ENCODE measurements at regions not wholly inside any gene's neighbourhood (a gene's known extent, or its start where the extent isn't known, plus 50 kb on each side); places are given as distances from the start of the nearest gene placed in this dataset.

- no peaks in the 10 kb centered on the region for H3K9me3 ChIP-seq
- peak overlapping the region; percentile 45 for H3K4me3 ChIP-seq
- ChIA-PET POLR2A (interaction anchor here (0.7 to 1.2 kb wide), 2 partner anchors 258 to 307 kb away, joined by 4 to 6 read pairs; partner anchors contain the start of genes HNRNPA2B1 and NFE2L3), CTCF (interaction anchor here (0.6 to 8.9 kb wide), 56 partner anchors 8 to 1286 kb away, joined by 3 to 154 read pairs (median 4); no protein-coding TSS in a partner anchor)
- H3K4me2 ChIP-seq, result peak overlapping the region; percentile 69
- peaks cover 6% of the 10 kb centered on the region; the same call in 1 of the 3 replicates for H3K4me1 ChIP-seq
- WGBS (ENCODE audit: missing lambda C conversion rate), result 67% methylated on average over 1 of the region's 1 CpG
- peak overlapping the region; percentile 70; a peak in 3 of 6 replicates for H3K27ac ChIP-seq
- TF ChIP-seq JUN (IDR thresholded peaks at IDR 0.05), result no peak
- FAIRE-seq (no peak), DNase-seq (ENCODE audit: low read depth in 1 of 2, low spot score in 1 of 2) (no peak), ATAC-seq (no peak)
These were observed 258.6 kb upstream of the NFE2L3 start for GRCh38 chr7:25893436-25893835.

- ChIA-PET CTCF (interaction anchor here (0.6 to 8.9 kb wide), 36 partner anchors 12 to 1285 kb away, joined by 3 to 154 read pairs (median 4); no protein-coding TSS in a partner anchor), POLR2A (interaction anchor here (0.7 kb wide), 2 partner anchors 258 to 306 kb away, joined by 4 read pairs; partner anchors contain the start of genes HNRNPA2B1 and NFE2L3)
- no peaks in the 10 kb centered on the region for H3K9me3 ChIP-seq
- H3K27ac ChIP-seq, result no peak overlapping the region; a peak in 1 of 6 replicates
- peak; percentile 81 for TF ChIP-seq ESRRA (IDR thresholded peaks at IDR 0.05; ENCODE audit: borderline replicate concordance, low read length)
- TF ChIP-seq POLR2A (IDR thresholded peaks at IDR 0.05; ENCODE audit: low read length), result no peak
- TF ChIP-seq KDM1A (IDR thresholded peaks at IDR 0.05; ENCODE audit: low read depth), result peak; percentile 70; the same call in 1 of the 2 replicates
- peak overlapping the region; percentile 78; the same call in 2 of the 3 replicates for H3K4me2 ChIP-seq
- peak in 1 of 2 experiments; percentile 43 for DNase-seq (ENCODE audit: low read depth in 1 of 2, low spot score in 1 of 2)
- peak; percentile 57 to 77; a peak in 5 of 6 replicates for ATAC-seq
- WGBS (ENCODE audit: missing lambda C conversion rate), result 74% methylated on average over 6 of the region's 7 CpGs
- FAIRE-seq, result no peak
- no peak overlapping the region for H3K4me3 ChIP-seq
- H3K4me1 ChIP-seq, result peaks cover 6% of the 10 kb centered on the region; the same call in 1 of the 3 replicates
These were observed 257.7 kb upstream of the NFE2L3 start for GRCh38 chr7:25894002-25894901.

GRCh38 chr7:25894902-25895791 is 256.9 kb upstream of the NFE2L3 start:
- Histone ChIP-seq H3K4me2 (peak overlapping the region; percentile 78), H3K4me3 (peak overlapping the region; percentile 22), H3K4me1 (peaks cover 6% of the 10 kb centered on the region; the same call in 1 of the 3 replicates), H3K9me3 (no peaks in the 10 kb centered on the region), H3K27ac (peak overlapping the region in 1 of 2 experiments; percentile 4; a peak in 3 of 6 replicates)
- POLR2A ChIA-PET, result interaction anchor here (0.7 kb wide), 1 partner anchor 305 kb away, joined by 4 read pairs; the partner anchor contains the start of gene HNRNPA2B1
- WGBS (ENCODE audit: missing lambda C conversion rate), result 26% methylated on average over 29 of the region's 30 CpGs
- CTCF ChIA-PET, result interaction anchor here (0.6 to 8.9 kb wide), 27 partner anchors 12 to 1525 kb away, joined by 3 to 154 read pairs (median 5); no protein-coding TSS in a partner anchor
- peak; percentile 42 to 75 for DNase-seq (ENCODE audit: low read depth in 1 of 2, low spot score in 1 of 2)
- no peak for FAIRE-seq
- TF ChIP-seq SMC3 (IDR thresholded peaks at IDR 0.05), result peak; percentile 24; the same call in 1 of the 3 replicates
- TF ChIP-seq CTCF (IDR thresholded peaks at IDR 0.05), result peak; percentile 61
- no peak for TF ChIP-seq MYC (IDR thresholded peaks at IDR 0.05; ENCODE audit: borderline replicate concordance, low read length)
- TF ChIP-seq BCL3 (IDR thresholded peaks at IDR 0.05), result no peak
- TF ChIP-seq FOSL2 (IDR thresholded peaks at IDR 0.05), result no peak
- TF ChIP-seq FOSL2 (CRISPR knock-in tag; IDR thresholded peaks at IDR 0.05), result no peak
- TF ChIP-seq RAD21 (conservative IDR thresholded peaks at IDR 0.05 in 1 of 2, IDR thresholded peaks at IDR 0.05 in 1 of 2), result peak in 1 of 2 experiments; percentile 24; a peak in 2 of 5 replicates
- TF ChIP-seq ZSCAN20 (CRISPR knock-in tag; IDR thresholded peaks at IDR 0.05), result no peak
- no peak for TF ChIP-seq GATA3 (IDR thresholded peaks at IDR 0.05; ENCODE audit: borderline replicate concordance)
- TF ChIP-seq REST (IDR thresholded peaks at IDR 0.05), result no peak
- TF ChIP-seq NFE2L2 (conservative IDR thresholded peaks at IDR 0.05; ENCODE audit: low read length), result no peak
- no peak for TF ChIP-seq CHD2 (IDR thresholded peaks at IDR 0.05; ENCODE audit: low read length, partially characterized antibody)
- no peak for TF ChIP-seq EP300 (IDR thresholded peaks at IDR 0.05)
- peak; percentile 45; the same call in 1 of the 2 replicates for TF ChIP-seq MAX (IDR thresholded peaks at IDR 0.05)
- TF ChIP-seq HOXB5 (CRISPR knock-in tag; IDR thresholded peaks at IDR 0.05), result no peak
- peak; percentile 88 to 94 for ATAC-seq

Data from A549 (cell line).